Stomach (tissue), 4 donors: ENCODE measurements at regions not wholly inside any gene's neighbourhood (a gene's known extent, or its start where the extent isn't known, plus 50 kb on each side); places are given as distances from the start of the nearest gene placed in this dataset.

Experiments used
- EP300 ChIP-seq: sonication (generic); formaldehyde crosslinking; IDR thresholded peaks from one replicate; pipeline ENCODE4 v1.6.1; 2017; ENCODE audit warnings: antibody characterized with exemption
- POLR2A ChIP-seq, 4 donors: fragments of 450-650 bp; IDR thresholded peaks; one replicate each; pipeline ENCODE4 v1.6.1; 2016; ENCODE audit warnings: antibody characterized with exemption in 4 of 4, control low read depth in 2 of 4, mild to moderate bottlenecking in 1 of 4, moderate library complexity in 1 of 4
- TF ChIP-seq, protein P1 (sequence below), 7 experiments: fragments of 450-650 bp in 4 of 7; fragments of 200-600 bp in 3 of 7; sonication (generic) in 3 of 7; IDR thresholded peaks; one replicate each; pipeline ENCODE4 v1.5.1; 2016 to 2019; ENCODE audit warnings: antibody characterized with exemption in 7 of 7, control low read depth in 2 of 7, mild to moderate bottlenecking in 1 of 7

DNA sequence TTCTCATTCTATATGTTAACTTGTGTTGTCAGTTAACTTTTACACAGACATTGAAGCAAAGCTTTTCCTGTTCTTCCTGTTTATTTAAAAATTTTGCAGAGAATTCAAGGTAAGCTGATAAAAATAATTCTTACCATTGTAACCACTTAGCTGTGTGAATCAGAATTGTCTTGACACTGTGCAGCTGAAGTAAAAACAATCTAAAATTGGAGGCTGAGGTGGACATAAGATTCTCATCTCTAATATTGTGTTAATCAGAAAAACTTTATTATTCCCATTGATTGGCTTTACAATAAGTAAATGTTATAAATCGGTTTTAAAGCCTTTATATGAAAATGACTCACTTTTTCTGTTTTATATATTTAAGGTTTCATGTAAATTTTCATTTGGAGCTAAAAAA, 240.3 kb upstream of the PLEKHG7 start:
- TF ChIP-seq EP300: no peak
- TF ChIP-seq, protein P1, sequence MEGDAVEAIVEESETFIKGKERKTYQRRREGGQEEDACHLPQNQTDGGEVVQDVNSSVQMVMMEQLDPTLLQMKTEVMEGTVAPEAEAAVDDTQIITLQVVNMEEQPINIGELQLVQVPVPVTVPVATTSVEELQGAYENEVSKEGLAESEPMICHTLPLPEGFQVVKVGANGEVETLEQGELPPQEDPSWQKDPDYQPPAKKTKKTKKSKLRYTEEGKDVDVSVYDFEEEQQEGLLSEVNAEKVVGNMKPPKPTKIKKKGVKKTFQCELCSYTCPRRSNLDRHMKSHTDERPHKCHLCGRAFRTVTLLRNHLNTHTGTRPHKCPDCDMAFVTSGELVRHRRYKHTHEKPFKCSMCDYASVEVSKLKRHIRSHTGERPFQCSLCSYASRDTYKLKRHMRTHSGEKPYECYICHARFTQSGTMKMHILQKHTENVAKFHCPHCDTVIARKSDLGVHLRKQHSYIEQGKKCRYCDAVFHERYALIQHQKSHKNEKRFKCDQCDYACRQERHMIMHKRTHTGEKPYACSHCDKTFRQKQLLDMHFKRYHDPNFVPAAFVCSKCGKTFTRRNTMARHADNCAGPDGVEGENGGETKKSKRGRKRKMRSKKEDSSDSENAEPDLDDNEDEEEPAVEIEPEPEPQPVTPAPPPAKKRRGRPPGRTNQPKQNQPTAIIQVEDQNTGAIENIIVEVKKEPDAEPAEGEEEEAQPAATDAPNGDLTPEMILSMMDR (IDR thresholded peaks at IDR 0.05): no peak
- TF ChIP-seq POLR2A (IDR thresholded peaks at IDR 0.05): no peak
